ENCODE measurements at regions not wholly inside any gene's neighbourhood (a gene's known extent, or its start where the extent isn't known, plus 50 kb on each side); places are given as distances from the start of the nearest gene placed in this dataset.

DNA sequence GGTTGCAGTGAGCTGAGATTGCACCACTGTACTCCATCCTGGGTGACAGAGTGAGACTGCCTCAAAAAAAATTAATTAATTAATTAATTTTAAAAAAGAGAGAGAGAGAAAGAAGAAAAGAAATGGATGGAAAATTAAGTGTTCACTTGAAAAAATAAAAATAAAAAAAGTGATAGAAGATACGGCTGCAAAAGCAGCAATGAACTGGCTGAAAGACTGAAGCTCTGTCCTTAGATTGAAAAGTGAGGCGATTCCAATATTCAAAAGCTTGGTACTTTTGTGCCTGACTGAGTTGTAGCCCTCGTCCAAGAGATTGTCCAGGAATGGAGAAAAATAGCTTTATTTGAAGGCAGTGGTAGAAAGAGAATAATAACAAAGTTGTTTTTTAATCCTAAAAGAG, 154.6 kb downstream of the ADSS2 start:
- TF ChIP-seq, protein P1, sequence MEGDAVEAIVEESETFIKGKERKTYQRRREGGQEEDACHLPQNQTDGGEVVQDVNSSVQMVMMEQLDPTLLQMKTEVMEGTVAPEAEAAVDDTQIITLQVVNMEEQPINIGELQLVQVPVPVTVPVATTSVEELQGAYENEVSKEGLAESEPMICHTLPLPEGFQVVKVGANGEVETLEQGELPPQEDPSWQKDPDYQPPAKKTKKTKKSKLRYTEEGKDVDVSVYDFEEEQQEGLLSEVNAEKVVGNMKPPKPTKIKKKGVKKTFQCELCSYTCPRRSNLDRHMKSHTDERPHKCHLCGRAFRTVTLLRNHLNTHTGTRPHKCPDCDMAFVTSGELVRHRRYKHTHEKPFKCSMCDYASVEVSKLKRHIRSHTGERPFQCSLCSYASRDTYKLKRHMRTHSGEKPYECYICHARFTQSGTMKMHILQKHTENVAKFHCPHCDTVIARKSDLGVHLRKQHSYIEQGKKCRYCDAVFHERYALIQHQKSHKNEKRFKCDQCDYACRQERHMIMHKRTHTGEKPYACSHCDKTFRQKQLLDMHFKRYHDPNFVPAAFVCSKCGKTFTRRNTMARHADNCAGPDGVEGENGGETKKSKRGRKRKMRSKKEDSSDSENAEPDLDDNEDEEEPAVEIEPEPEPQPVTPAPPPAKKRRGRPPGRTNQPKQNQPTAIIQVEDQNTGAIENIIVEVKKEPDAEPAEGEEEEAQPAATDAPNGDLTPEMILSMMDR (IDR thresholded peaks at IDR 0.05) = no peak
- TF ChIP-seq SIN3A (IDR thresholded peaks at IDR 0.05; ENCODE audit: borderline replicate concordance, insufficient read depth, low read depth, low read length) (no peak), TCF7L2 (IDR thresholded peaks at IDR 0.05; ENCODE audit: low read depth, low read length) (no peak), POLR2AphosphoS5 (IDR thresholded peaks at IDR 0.05; ENCODE audit: low read depth, low read length) (no peak)

Data from Panc1 (cell line).